ENCODE measurements at regions not wholly inside any gene's neighbourhood (a gene's known extent, or its start where the extent isn't known, plus 50 kb on each side); places are given as distances from the start of the nearest gene placed in this dataset.

- Histone ChIP-seq H2BK20ac (ENCODE audit: low read depth, low read length, poor library complexity, severe bottlenecking) (no peak overlapping the region), H3K23ac (ENCODE audit: insufficient read length, low read depth, low read length) (no peak overlapping the region), H3K27me3 (ENCODE audit: insufficient read depth, low read length) (no peaks in the 10 kb centered on the region), H2AFZ (ENCODE audit: low read length) (no peak overlapping the region), H4K20me1 (ENCODE audit: control insufficient read depth, insufficient read depth, insufficient read length) (no peaks in the 10 kb centered on the region), H2BK12ac (ENCODE audit: insufficient read length, low read depth, low read length) (no peak overlapping the region), H4K8ac (replicated peaks; ENCODE audit: insufficient read length, low read depth, low read length) (no peak overlapping the region), H3K27ac (ENCODE audit: insufficient read length, low read depth, low read length) (no peak overlapping the region), H4K5ac (ENCODE audit: insufficient read length, low read depth, low read length) (no peak overlapping the region), H3K4me1 (ENCODE audit: insufficient read depth, low read length) (no peaks in the 10 kb centered on the region), H2BK15ac (ENCODE audit: low read depth, low read length) (no peak overlapping the region), H3K4ac (ENCODE audit: low read depth, low read length) (no peak overlapping the region), H4K91ac (ENCODE audit: insufficient read length, low read depth, low read length) (no peak overlapping the region), H3K9ac (ENCODE audit: extremely low read depth, insufficient read length, low read length) (no peak overlapping the region), H3K9me3 (ENCODE audit: control insufficient read depth, low read depth, low read length) (no peaks in the 10 kb centered on the region), H3K4me2 (ENCODE audit: insufficient read depth, insufficient read length, low read length) (no peak overlapping the region), H3K23me2 (ENCODE audit: insufficient read length, low read depth, low read length, poor library complexity, severe bottlenecking) (no peaks in the 10 kb centered on the region), H3K79me1 (ENCODE audit: insufficient read depth, low read depth, low read length, poor library complexity, severe bottlenecking) (no peaks in the 10 kb centered on the region), H3K79me2 (ENCODE audit: insufficient read depth, low read length) (no peaks in the 10 kb centered on the region), H3K56ac (ENCODE audit: insufficient read length, low read depth, low read length) (no peak overlapping the region), H3K18ac (ENCODE audit: insufficient read length, low read depth, low read length) (no peak overlapping the region), H3T11ph (ENCODE audit: low read length) (no peak overlapping the region), H2BK120ac (ENCODE audit: low read depth, low read length, poor library complexity, severe bottlenecking) (no peak overlapping the region), H2AK5ac (ENCODE audit: insufficient read length, low read length) (no peak overlapping the region), H2BK5ac (ENCODE audit: insufficient read length, low read length) (no peak overlapping the region), H3K14ac (ENCODE audit: insufficient read depth, low read length) (no peak overlapping the region)
- no peaks in the 10 kb centered on the region for H3K36me3 Mint-ChIP-seq (ENCODE audit: insufficient read depth in 1 of 3, low read depth in 3 of 3)
- no peaks in the 10 kb centered on the region for H3K4me1 Mint-ChIP-seq
- no peak overlapping the region for H3K27ac Mint-ChIP-seq
- no peak overlapping the region for H3K4me3 Mint-ChIP-seq
- WGBS (ENCODE audit: extremely low coverage, insufficient read length, low lambda C conversion rate): no CpG with 5 or more reads among the region's 4 CpGs
- DNase-seq: no peak
- TF ChIP-seq CTCF (conservative IDR thresholded peaks at IDR 0.05): no peak
- H3K9me3 Mint-ChIP-seq: peaks cover 0 to 2% of the 10 kb centered on the region in 2 experiments; a peak in 1 of 5 replicates
- peaks cover 49% of the 10 kb centered on the region for H3K27me3 Mint-ChIP-seq (ENCODE audit: low read depth)
Measured at GRCh38 chr20:21577551-21577950, 63.7 kb upstream of the NKX2-2 start.

All from H9 (cell line).